ENCODE measurements at regions not wholly inside any gene's neighbourhood (a gene's known extent, or its start where the extent isn't known, plus 50 kb on each side); places are given as distances from the start of the nearest gene placed in this dataset.

GRCh38 chr13:44259045-44260027 is 114.3 kb upstream of the SERP2 start:
- TF ChIP-seq ZBTB7A (IDR thresholded peaks at IDR 0.05; ENCODE audit: low read depth) (no peak), NFIC (IDR thresholded peaks at IDR 0.05) (no peak), EGR1 (IDR thresholded peaks at IDR 0.05) (no peak), USF1 (IDR thresholded peaks at IDR 0.05) (no peak)

- TF ChIP-seq YY1 (IDR thresholded peaks at IDR 0.05; ENCODE audit: low read depth) = no peak
- no peak for TF ChIP-seq REST (IDR thresholded peaks at IDR 0.05; ENCODE audit: low read depth)
- no peak for TF ChIP-seq MAX (IDR thresholded peaks at IDR 0.05)
- TF ChIP-seq USF1 (IDR thresholded peaks at IDR 0.05) = no peak
- no peak for TF ChIP-seq EP300 (IDR thresholded peaks at IDR 0.05; ENCODE audit: borderline replicate concordance)
Measured at GRCh38 chr13:44260336-44260735, 113.3 kb upstream of the SERP2 start.

- TF ChIP-seq ZBTB7A (IDR thresholded peaks at IDR 0.05; ENCODE audit: low read depth) (no peak), RAD21 (IDR thresholded peaks at IDR 0.05; ENCODE audit: low read depth) (no peak), USF1 (IDR thresholded peaks at IDR 0.05) (no peak), FOXM1 (IDR thresholded peaks at IDR 0.05; ENCODE audit: borderline replicate concordance, low read depth) (no peak), REST (IDR thresholded peaks at IDR 0.05; ENCODE audit: low read depth) (no peak), EGR1 (IDR thresholded peaks at IDR 0.05) (no peak), TCF12 (IDR thresholded peaks at IDR 0.05; ENCODE audit: low read depth) (no peak), MAX (IDR thresholded peaks at IDR 0.05) (no peak), YY1 (IDR thresholded peaks at IDR 0.05; ENCODE audit: low read depth) (no peak), TAF1 (IDR thresholded peaks at IDR 0.05; ENCODE audit: low read depth) (no peak), CEBPB (IDR thresholded peaks at IDR 0.05) (no peak), TEAD4 (IDR thresholded peaks at IDR 0.05) (no peak), EP300 (IDR thresholded peaks at IDR 0.05; ENCODE audit: borderline replicate concordance) (no peak), CREB1 (IDR thresholded peaks at IDR 0.05; ENCODE audit: low read depth) (no peak), NFIC (IDR thresholded peaks at IDR 0.05) (no peak)
Measured at GRCh38 chr13:44263751-44264620, 109.6 kb upstream of the SERP2 start.

- TF ChIP-seq EP300 (IDR thresholded peaks at IDR 0.05; ENCODE audit: borderline replicate concordance) (no peak), TAF1 (IDR thresholded peaks at IDR 0.05; ENCODE audit: low read depth) (no peak), RAD21 (IDR thresholded peaks at IDR 0.05; ENCODE audit: low read depth) (no peak), USF1 (IDR thresholded peaks at IDR 0.05) (no peak), CEBPB (IDR thresholded peaks at IDR 0.05) (no peak)
Measured at GRCh38 chr13:44266305-44266704, 107.3 kb upstream of the SERP2 start.

- TF ChIP-seq RAD21 (IDR thresholded peaks at IDR 0.05; ENCODE audit: low read depth) = no peak
- TF ChIP-seq TEAD4 (IDR thresholded peaks at IDR 0.05) = no peak
- no peak for TF ChIP-seq ZBTB7A (IDR thresholded peaks at IDR 0.05; ENCODE audit: low read depth)
- no peak for TF ChIP-seq YY1 (IDR thresholded peaks at IDR 0.05; ENCODE audit: low read depth)
- TF ChIP-seq CEBPB (IDR thresholded peaks at IDR 0.05) = no peak
- TF ChIP-seq TAF1 (IDR thresholded peaks at IDR 0.05; ENCODE audit: low read depth) = no peak
- no peak for TF ChIP-seq USF1 (IDR thresholded peaks at IDR 0.05)
- no peak for TF ChIP-seq EP300 (IDR thresholded peaks at IDR 0.05; ENCODE audit: borderline replicate concordance)
- TF ChIP-seq MAX (IDR thresholded peaks at IDR 0.05) = no peak
- TF ChIP-seq TCF12 (IDR thresholded peaks at IDR 0.05; ENCODE audit: low read depth) = no peak
Measured at GRCh38 chr13:44266772-44267171, 106.9 kb upstream of the SERP2 start.
